Muscle of leg (tissue), 3 donors: ENCODE measurements at regions not wholly inside any gene's neighbourhood (a gene's known extent, or its start where the extent isn't known, plus 50 kb on each side); places are given as distances from the start of the nearest gene placed in this dataset.

Experiments
- DNase-seq: peaks from one replicate; pipeline ENCODE4 v3.0.0; 2013
- H3K27ac ChIP-seq: one replicate; pipeline ENCODE4 v1.5.1; 2013; ENCODE audit warnings: mild to moderate bottlenecking, low read length, control low read depth
- H3K27me3 ChIP-seq: one replicate; pipeline ENCODE4 v1.6.1; 2013; ENCODE audit warnings: low read length; ENCODE audit not compliant: control insufficient read depth, insufficient read depth
- H3K36me3 ChIP-seq: one replicate; pipeline ENCODE4 v1.6.1; 2013; ENCODE audit warnings: low read length; ENCODE audit not compliant: control insufficient read depth, insufficient read depth
- H3K4me1 ChIP-seq: one replicate; pipeline ENCODE4 v1.6.1; 2013; ENCODE audit warnings: low read length; ENCODE audit not compliant: control insufficient read depth, insufficient read depth
- H3K4me3 ChIP-seq: one replicate; pipeline ENCODE4 v1.5.1; 2013; ENCODE audit warnings: low read length, control low read depth
- H3K9me3 ChIP-seq: replicated peaks from 2 replicates; pipeline ENCODE4 v1.6.1; 2013; ENCODE audit warnings: low read depth, low read length; ENCODE audit not compliant: control insufficient read depth
- WGBS: methylation state at CpG from one replicate; pipeline ENCODE4 v1.1.5; 2013; ENCODE audit warnings: missing lambda C conversion rate; ENCODE audit not compliant: insufficient coverage; 5-methylcytosine and 5-hydroxymethylcytosine counted together

GRCh38 chr22:49642331-49642730 is 185.3 kb downstream of the BRD1 start:
- WGBS, result 72% methylated on average over 6 of the region's 7 CpGs
- DNase-seq, result no peak
- Histone ChIP-seq H3K36me3 (no peaks in the 10 kb centered on the region), H3K4me1 (peaks cover 4% of the 10 kb centered on the region), H3K9me3 (no peaks in the 10 kb centered on the region), H3K27ac (no peak overlapping the region), H3K4me3 (no peak overlapping the region), H3K27me3 (no peaks in the 10 kb centered on the region)

GRCh38 chr22:49641770-49642313 is 185.8 kb downstream of the BRD1 start:
- 79% methylated on average over 10 of the region's 12 CpGs for WGBS
- H3K4me1 ChIP-seq, result peaks cover 4% of the 10 kb centered on the region
- no peaks in the 10 kb centered on the region for H3K36me3 ChIP-seq

GRCh38 chr22:49640366-49641095 is 187.1 kb downstream of the BRD1 start:
- peaks cover 4% of the 10 kb centered on the region for H3K4me1 ChIP-seq
- no peaks in the 10 kb centered on the region for H3K9me3 ChIP-seq
- DNase-seq, result no peak
- no peak overlapping the region for H3K27ac ChIP-seq
- H3K36me3 ChIP-seq, result no peaks in the 10 kb centered on the region
- H3K27me3 ChIP-seq, result no peaks in the 10 kb centered on the region
- 80% methylated on average over 23 of the region's 26 CpGs for WGBS
- H3K4me3 ChIP-seq, result no peak overlapping the region

More at GRCh38 chr22:49641770-49642313, 185.8 kb downstream of the BRD1 start:
- Histone ChIP-seq H3K9me3 (no peaks in the 10 kb centered on the region), H3K4me3 (no peak overlapping the region), H3K27me3 (no peaks in the 10 kb centered on the region), H3K27ac (no peak overlapping the region)
- no peak for DNase-seq

- Histone ChIP-seq H3K27me3 (peaks cover 3% of the 10 kb centered on the region), H3K36me3 (no peaks in the 10 kb centered on the region), H3K27ac (no peak overlapping the region), H3K9me3 (no peaks in the 10 kb centered on the region), H3K4me3 (no peak overlapping the region), H3K4me1 (peaks cover 4% of the 10 kb centered on the region)
- DNase-seq, result no peak
- 59% methylated on average over 12 of the region's 12 CpGs for WGBS
These were observed 187.7 kb downstream of the BRD1 start for GRCh38 chr22:49639956-49640355.

GRCh38 chr22:49638788-49639187 is 188.9 kb downstream of the BRD1 start:
- peaks cover 4% of the 10 kb centered on the region for H3K4me1 ChIP-seq
- WGBS, result 78% methylated on average over 11 of the region's 18 CpGs
- DNase-seq, result no peak
- H3K9me3 ChIP-seq, result no peaks in the 10 kb centered on the region
- no peak overlapping the region for H3K27ac ChIP-seq
- H3K36me3 ChIP-seq, result no peaks in the 10 kb centered on the region
- H3K27me3 ChIP-seq, result peaks cover 3% of the 10 kb centered on the region
- no peak overlapping the region for H3K4me3 ChIP-seq

- DNase-seq, result no peak
- no peak overlapping the region for H3K4me3 ChIP-seq
- H3K4me1 ChIP-seq, result peaks cover 7% of the 10 kb centered on the region
- WGBS, result 82% methylated on average over 13 of the region's 17 CpGs
- no peak overlapping the region for H3K27ac ChIP-seq
- H3K36me3 ChIP-seq, result no peaks in the 10 kb centered on the region
- H3K9me3 ChIP-seq, result no peaks in the 10 kb centered on the region
- peaks cover 3% of the 10 kb centered on the region for H3K27me3 ChIP-seq
These were observed 189.7 kb downstream of the BRD1 start for GRCh38 chr22:49638001-49638400.

GRCh38 chr22:49637255-49637760 is 190.4 kb downstream of the BRD1 start:
- H3K27ac ChIP-seq, result no peak overlapping the region
- peaks cover 13% of the 10 kb centered on the region for H3K4me1 ChIP-seq
- no peak for DNase-seq
- WGBS, result 74% methylated on average over 16 of the region's 28 CpGs
- no peaks in the 10 kb centered on the region for H3K9me3 ChIP-seq
- H3K4me3 ChIP-seq, result no peak overlapping the region
- H3K36me3 ChIP-seq, result no peaks in the 10 kb centered on the region
- H3K27me3 ChIP-seq, result peaks cover 3% of the 10 kb centered on the region

- WGBS, result 85% methylated on average over 17 of the region's 17 CpGs
- H3K27me3 ChIP-seq, result peaks cover 5% of the 10 kb centered on the region
- no peak overlapping the region for H3K4me3 ChIP-seq
- peaks cover 19% of the 10 kb centered on the region for H3K4me1 ChIP-seq
- no peak for DNase-seq
- no peaks in the 10 kb centered on the region for H3K36me3 ChIP-seq
- no peak overlapping the region for H3K27ac ChIP-seq
- H3K9me3 ChIP-seq, result no peaks in the 10 kb centered on the region
These were observed 191.0 kb downstream of the BRD1 start for GRCh38 chr22:49636649-49637048.

- H3K4me3 ChIP-seq, result no peak overlapping the region
- WGBS, result 85% methylated on average over 6 of the region's 10 CpGs
- no peak for DNase-seq
These were observed 191.5 kb downstream of the BRD1 start for GRCh38 chr22:49636214-49636613.

GRCh38 chr22:49634006-49634772 is 193.5 kb downstream of the BRD1 start:
- no peak for DNase-seq

More at GRCh38 chr22:49636214-49636613, 191.5 kb downstream of the BRD1 start:
- Histone ChIP-seq H3K27ac (no peak overlapping the region), H3K9me3 (no peaks in the 10 kb centered on the region), H3K36me3 (no peaks in the 10 kb centered on the region), H3K4me1 (peaks cover 19% of the 10 kb centered on the region), H3K27me3 (peaks cover 5% of the 10 kb centered on the region)

More at GRCh38 chr22:49634006-49634772, 193.5 kb downstream of the BRD1 start:
- H3K27me3 ChIP-seq, result peaks cover 6% of the 10 kb centered on the region
- H3K4me1 ChIP-seq, result peaks cover 36% of the 10 kb centered on the region
- WGBS, result 94% methylated on average over 15 of the region's 22 CpGs
- no peaks in the 10 kb centered on the region for H3K9me3 ChIP-seq
- H3K4me3 ChIP-seq, result no peak overlapping the region
- no peak overlapping the region for H3K27ac ChIP-seq
- no peaks in the 10 kb centered on the region for H3K36me3 ChIP-seq
